ENCODE measurements at regions not wholly inside any gene's neighbourhood (a gene's known extent, or its start where the extent isn't known, plus 50 kb on each side); places are given as distances from the start of the nearest gene placed in this dataset.

- H3K4me2 ChIP-seq (replicated peaks; ENCODE audit: extremely low read depth, low read length, poor library complexity, severe bottlenecking), result no peak overlapping the region
- Mint-ChIP-seq H3K4me3 (no peak overlapping the region), H3K27ac (no peak overlapping the region), H3K9me3 (no peaks in the 10 kb centered on the region), H3K27me3 (ENCODE audit: low read depth in 3 of 3) (peaks cover 2 to 4% (median 2%) of the 10 kb centered on the region in 3 donors), H3K36me3 (no peaks in the 10 kb centered on the region), H3K4me1 (no peaks in the 10 kb centered on the region)
- no peak overlapping the region for H3K9ac ChIP-seq (ENCODE audit: insufficient read depth, low read length, poor library complexity, severe bottlenecking)
- no peaks in the 10 kb centered on the region for H3K4me1 ChIP-seq (ENCODE audit: control insufficient read depth in 1 of 2, insufficient read depth in 2 of 2, low read length in 2 of 2)
- H3K9me3 ChIP-seq (replicated peaks in 1 of 2; ENCODE audit: control insufficient read depth in 1 of 2, insufficient read depth in 1 of 2, low read length in 2 of 2), result no peaks in the 10 kb centered on the region
- no peaks in the 10 kb centered on the region for H3K36me3 ChIP-seq (replicated peaks in 1 of 2; ENCODE audit: control insufficient read depth in 1 of 2, insufficient read depth in 2 of 2, low read length in 2 of 2)
- WGBS (ENCODE audit: insufficient coverage), result no CpG with 5 or more reads among the region's 1 CpG
- H3K27ac ChIP-seq (ENCODE audit: low read depth in 1 of 2, low read length in 2 of 2), result no peak overlapping the region
- no peak for TF ChIP-seq CTCF (IDR thresholded peaks at IDR 0.05)
- no peaks in the 10 kb centered on the region for H3K27me3 ChIP-seq (ENCODE audit: control insufficient read depth in 2 of 2, insufficient read depth in 2 of 2, low read length in 2 of 2)
- H4K20me1 ChIP-seq (ENCODE audit: insufficient read depth, low read length), result no peaks in the 10 kb centered on the region
- no peak for DNase-seq
- H3K79me2 ChIP-seq (ENCODE audit: insufficient read depth, low read length), result no peaks in the 10 kb centered on the region
- no peak overlapping the region for H2AFZ ChIP-seq (ENCODE audit: insufficient read depth, low read depth, low read length, poor library complexity, severe bottlenecking)
- intact Hi-C loops (cut with micrococcal nuclease), result no loop called here
- H3K4me3 ChIP-seq (replicated peaks in 1 of 3; ENCODE audit: low read depth in 2 of 3, low read length in 3 of 3), result no peak overlapping the region
Measured at GRCh38 chr12:98332642-98333041, 182.7 kb upstream of the TMPO start.

DNA sequence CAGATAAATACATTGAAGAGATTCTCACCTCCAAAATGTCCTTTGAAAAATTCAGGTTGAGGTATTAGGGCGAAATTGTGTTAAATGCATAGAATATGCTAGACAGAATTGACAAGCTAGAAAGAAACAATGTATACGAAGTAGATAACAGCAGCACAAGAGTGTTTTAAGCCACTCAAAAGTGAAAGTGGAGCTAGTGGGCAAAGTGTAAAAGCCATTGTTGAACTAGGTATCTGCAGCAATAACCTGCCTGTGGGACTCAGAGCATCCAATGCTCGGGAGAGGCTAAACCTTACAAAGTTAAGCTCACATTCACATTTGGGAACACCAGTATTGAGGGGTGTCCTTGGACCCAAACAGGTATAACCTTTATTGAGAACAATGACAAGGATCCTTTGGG, 180.6 kb upstream of the TMPO start:
- no peak for DNase-seq
- Mint-ChIP-seq H3K4me3 (no peak overlapping the region), H3K9me3 (no peaks in the 10 kb centered on the region), H3K36me3 (no peaks in the 10 kb centered on the region), H3K4me1 (no peaks in the 10 kb centered on the region), H3K27me3 (ENCODE audit: low read depth in 3 of 3) (peaks cover 2 to 5% (median 4%) of the 10 kb centered on the region in 3 donors), H3K27ac (no peak overlapping the region)
- no peak overlapping the region for H3K4me3 ChIP-seq (replicated peaks in 1 of 3; ENCODE audit: low read depth in 2 of 3, low read length in 3 of 3)
- no peak overlapping the region for H3K27ac ChIP-seq (ENCODE audit: low read depth in 1 of 2, low read length in 2 of 2)
- no peak for TF ChIP-seq CTCF (IDR thresholded peaks at IDR 0.05)
- no peak overlapping the region for H3K4me2 ChIP-seq (replicated peaks; ENCODE audit: extremely low read depth, low read length, poor library complexity, severe bottlenecking)
- no peak overlapping the region for H3K9ac ChIP-seq (ENCODE audit: insufficient read depth, low read length, poor library complexity, severe bottlenecking)
- WGBS (ENCODE audit: insufficient coverage), result 93% methylated on average over 2 of the region's 3 CpGs
- no peaks in the 10 kb centered on the region for H3K9me3 ChIP-seq (replicated peaks in 1 of 2; ENCODE audit: control insufficient read depth in 1 of 2, insufficient read depth in 1 of 2, low read length in 2 of 2)
- intact Hi-C loops (cut with micrococcal nuclease), result no loop called here
- H2AFZ ChIP-seq (ENCODE audit: insufficient read depth, low read depth, low read length, poor library complexity, severe bottlenecking), result no peak overlapping the region
- no peaks in the 10 kb centered on the region for H3K79me2 ChIP-seq (ENCODE audit: insufficient read depth, low read length)
- H3K27me3 ChIP-seq (ENCODE audit: control insufficient read depth in 2 of 2, insufficient read depth in 2 of 2, low read length in 2 of 2), result no peaks in the 10 kb centered on the region
- no peaks in the 10 kb centered on the region for H3K36me3 ChIP-seq (replicated peaks in 1 of 2; ENCODE audit: control insufficient read depth in 1 of 2, insufficient read depth in 2 of 2, low read length in 2 of 2)
- no peaks in the 10 kb centered on the region for H3K4me1 ChIP-seq (ENCODE audit: control insufficient read depth in 1 of 2, insufficient read depth in 2 of 2, low read length in 2 of 2)
- H4K20me1 ChIP-seq (ENCODE audit: insufficient read depth, low read length), result no peaks in the 10 kb centered on the region
